Transverse colon (tissue), 4 donors: ENCODE measurements at regions not wholly inside any gene's neighbourhood (a gene's known extent, or its start where the extent isn't known, plus 50 kb on each side); places are given as distances from the start of the nearest gene placed in this dataset.

Source experiments
- DNase-seq: peaks from one replicate; pipeline ENCODE4 v3.0.0-alpha.2; 2019
- H3K27ac ChIP-seq, 4 donors: fragments of 200-600 bp; sonication (generic); 2 replicates each; pipeline ENCODE4 v1.5.1; 2016 to 2018; ENCODE audit warnings: inconsistent platforms in 4 of 4
- H3K27me3 ChIP-seq: fragments of 200-600 bp; sonication (generic); 2 replicates; pipeline ENCODE4 v1.5.1; 2017; ENCODE audit warnings: inconsistent platforms
- H3K36me3 ChIP-seq, 4 donors: fragments of 200-600 bp; sonication (generic); 2 replicates each; pipeline ENCODE4 v1.5.1; 2017 to 2019; ENCODE audit warnings: inconsistent platforms in 4 of 4
- H3K4me1 ChIP-seq, 4 donors: fragments of 200-600 bp; sonication (generic); 2 replicates each; pipeline ENCODE4 v1.5.1; 2017 to 2020; ENCODE audit warnings: inconsistent platforms in 4 of 4
- H3K4me3 ChIP-seq, 4 donors: fragments of 200-600 bp; sonication (generic); 1 replicate in 1 of 4; 2 replicates in 3 of 4; pipeline versions ENCODE4 v1.5.1 to v1.6.1; 2017 to 2019; ENCODE audit warnings: inconsistent platforms in 4 of 4
- H3K9me3 ChIP-seq, 2 donors: fragments of 200-600 bp; sonication (generic); 2 replicates each; pipeline ENCODE4 v1.5.1; 2017 to 2019; ENCODE audit warnings: inconsistent platforms in 2 of 2
- CTCF ChIP-seq, 5 experiments: fragments of 200-600 bp in 3 of 5; fragments of 450-650 bp in 2 of 5; sonication (generic) in 3 of 5; IDR thresholded peaks; 1 replicate in 2 of 5; 2 replicates in 3 of 5; pipeline ENCODE4 v1.5.1; 2016 to 2017; ENCODE audit warnings: antibody characterized with exemption in 5 of 5, inconsistent platforms in 3 of 5, mild to moderate bottlenecking in 2 of 5, moderate library complexity in 1 of 5
- EP300 ChIP-seq: sonication (generic); formaldehyde crosslinking; IDR thresholded peaks from one replicate; pipeline ENCODE4 v1.6.1; 2017; ENCODE audit warnings: antibody characterized with exemption, low read depth
- POLR2A ChIP-seq: fragments of 450-650 bp; IDR thresholded peaks from one replicate; pipeline ENCODE4 v1.6.1; 2016; ENCODE audit warnings: antibody characterized with exemption, mild to moderate bottlenecking, moderate library complexity
- POLR2AphosphoS5 ChIP-seq, 3 donors: sonication (generic); formaldehyde crosslinking; IDR thresholded peaks; one replicate each; pipeline ENCODE4 v1.6.1; 2016; ENCODE audit warnings: antibody characterized with exemption in 3 of 3
- WGBS, 2 donors: methylation state at CpG; one replicate each; pipeline ENCODE4 v1.1.5; 2018; ENCODE audit warnings: low coverage in 1 of 2; 5-methylcytosine and 5-hydroxymethylcytosine counted together
- in situ Hi-C, 4 donors: fragments of 200-750 bp; cut with MboI; loops; one replicate each; pipeline versions ENCODE4 v1.15.0 to v1.15.1; 2017; ENCODE audit warnings: low sequenced_read_pairs in 3 of 4, low pct_ligation_motif_present in 1 of 4, low pct_unique_long_range_greater_than_20kb in 1 of 4
- intact Hi-C: fragments of 100-400 bp; cut with DNase I; formaldehyde crosslinking; loops from one replicate; pipeline ENCODE4 v1.15.1; 2023; ENCODE audit warnings: low total_unique reads

- in situ Hi-C loops (no loop called here), intact Hi-C loops (no loop called here)
- no peaks in the 10 kb centered on the region for H3K27me3 ChIP-seq
- H3K4me1 ChIP-seq, result peaks cover 0 to 8% (median 0%) of the 10 kb centered on the region in 4 donors
- H3K36me3 ChIP-seq, result no peaks in the 10 kb centered on the region
- 53 to 63% methylated on average over 2 of the region's 2 CpGs for WGBS, 2 donors
- DNase-seq, result no peak
- no peak overlapping the region for H3K27ac ChIP-seq
- no peak overlapping the region for H3K4me3 ChIP-seq
- no peaks in the 10 kb centered on the region for H3K9me3 ChIP-seq
- TF ChIP-seq POLR2AphosphoS5 (IDR thresholded peaks at IDR 0.05) (no peak), EP300 (no peak), POLR2A (no peak), CTCF (IDR thresholded peaks at IDR 0.05) (no peak)
Observed at GRCh38 chr7:22676385-22676784, 50.6 kb upstream of the IL6 start.

GRCh38 chr7:22675917-22676343 lies 51.1 kb upstream of the IL6 start:
- Histone ChIP-seq H3K4me1 (peaks cover 0 to 8% (median 0%) of the 10 kb centered on the region in 4 donors), H3K9me3 (no peaks in the 10 kb centered on the region), H3K36me3 (no peaks in the 10 kb centered on the region), H3K4me3 (no peak overlapping the region), H3K27me3 (no peaks in the 10 kb centered on the region), H3K27ac (peak overlapping the region in 1 of 4 donors; percentile 8)
- TF ChIP-seq CTCF (IDR thresholded peaks at IDR 0.05), result no peak
- peak; percentile 20 for DNase-seq
- in situ Hi-C loops, result no loop called here
- 30% methylated on average over 2 of the region's 2 CpGs; no CpG with 5 or more reads in 1 of the 2 donors for WGBS, 2 donors
- intact Hi-C loops, result no loop called here

GRCh38 chr7:22675421-22675820 lies 51.6 kb upstream of the IL6 start:
- in situ Hi-C loops (no loop called here), intact Hi-C loops (no loop called here)
- H3K27me3 ChIP-seq, result no peaks in the 10 kb centered on the region

GRCh38 chr7:22672846-22673680 lies 53.9 kb upstream of the IL6 start:
- DNase-seq, result no peak
- 39 to 45% methylated on average over 5 to 6 of the region's 6 CpGs for WGBS, 2 donors
- H3K36me3 ChIP-seq, result no peaks in the 10 kb centered on the region
- no peak overlapping the region for H3K4me3 ChIP-seq
- H3K27ac ChIP-seq, result no peak overlapping the region
- in situ Hi-C loops, result no loop called here
- H3K4me1 ChIP-seq, result peaks cover 0 to 8% (median 0%) of the 10 kb centered on the region in 4 donors
- intact Hi-C loops, result no loop called here
- TF ChIP-seq POLR2A, result no peak
- TF ChIP-seq EP300, result no peak
- no peak for TF ChIP-seq POLR2AphosphoS5 (IDR thresholded peaks at IDR 0.05)
- TF ChIP-seq CTCF (IDR thresholded peaks at IDR 0.05), result no peak
- H3K9me3 ChIP-seq, result no peaks in the 10 kb centered on the region
- no peaks in the 10 kb centered on the region for H3K27me3 ChIP-seq

More at GRCh38 chr7:22675421-22675820, 51.6 kb upstream of the IL6 start:
- no peak for TF ChIP-seq CTCF (IDR thresholded peaks at IDR 0.05)
- TF ChIP-seq EP300, result no peak
- no peaks in the 10 kb centered on the region for H3K9me3 ChIP-seq
- peaks cover 0 to 8% (median 0%) of the 10 kb centered on the region in 4 donors for H3K4me1 ChIP-seq
- WGBS, 2 donors, result 0 to 66% methylated on average over 1 to 5 of the region's 5 CpGs
- DNase-seq, result no peak
- H3K27ac ChIP-seq, result peak overlapping the region in 1 of 4 donors; percentile 8
- no peak overlapping the region for H3K4me3 ChIP-seq
- H3K36me3 ChIP-seq, result no peaks in the 10 kb centered on the region
